WERI-Rb-1 (cell line): ENCODE measurements at regions not wholly inside any gene's neighbourhood (a gene's known extent, or its start where the extent isn't known, plus 50 kb on each side); places are given as distances from the start of the nearest gene placed in this dataset.

Experiments
- DNase-seq: peaks from one replicate; pipeline ENCODE4 v3.0.0-alpha.2; 2020
- H3K27ac ChIP-seq: fragments of 250-450 bp; sonication (Bioruptor Pico); 2 replicates; pipeline ENCODE4 v1.5.1; 2020; ENCODE audit warnings: mild to moderate bottlenecking, moderate library complexity
- H3K27me3 ChIP-seq: fragments of 250-450 bp; sonication (Bioruptor Pico); 2 replicates; pipeline ENCODE4 v1.5.1; 2021; ENCODE audit warnings: mild to moderate bottlenecking, low read depth, moderate library complexity; ENCODE audit not compliant: insufficient read depth, severe bottlenecking
- H3K36me3 ChIP-seq: fragments of 250-450 bp; sonication (Bioruptor Pico); 2 replicates; pipeline ENCODE4 v1.5.1; 2020; ENCODE audit warnings: mild to moderate bottlenecking, moderate library complexity
- H3K4me3 ChIP-seq: 2 replicates; pipeline ENCODE4 v1.5.1; 2011; ENCODE audit warnings: low read depth, mild to moderate bottlenecking, control low read depth, low read length
- H3K9me3 ChIP-seq: fragments of 250-450 bp; sonication (Bioruptor Pico); 2 replicates; pipeline ENCODE4 v1.5.1; 2021; ENCODE audit warnings: mild to moderate bottlenecking, moderate library complexity; ENCODE audit not compliant: severe bottlenecking
- CTCF ChIP-seq: IDR thresholded peaks from 2 replicates; pipeline ENCODE4 v1.5.1; 2011; ENCODE audit warnings: low read depth, mild to moderate bottlenecking, control low read depth, inconsistent platforms, low read length

GRCh38 chr2:220334871-220335590, 707.6 kb downstream of the SLC4A3 start:
- no peak for TF ChIP-seq CTCF
- DNase-seq: no peak
- H3K36me3 ChIP-seq: no peaks in the 10 kb centered on the region
- H3K4me3 ChIP-seq: no peak overlapping the region
- peaks cover 5% of the 10 kb centered on the region for H3K9me3 ChIP-seq
- no peaks in the 10 kb centered on the region for H3K27me3 ChIP-seq
- H3K27ac ChIP-seq: no peak overlapping the region

- H3K36me3 ChIP-seq: no peaks in the 10 kb centered on the region
- no peaks in the 10 kb centered on the region for H3K27me3 ChIP-seq
- peak; percentile 26 for DNase-seq
- TF ChIP-seq CTCF: no peak
- H3K27ac ChIP-seq: no peak overlapping the region
- peaks cover 2% of the 10 kb centered on the region for H3K9me3 ChIP-seq
- no peak overlapping the region for H3K4me3 ChIP-seq
Measured at GRCh38 chr2:220335591-220335915, 708.1 kb downstream of the SLC4A3 start.

GRCh38 chr2:220336771-220337170, 709.3 kb downstream of the SLC4A3 start:
- no peak for TF ChIP-seq CTCF
- no peak for DNase-seq
- Histone ChIP-seq H3K4me3 (no peak overlapping the region), H3K27ac (no peak overlapping the region), H3K36me3 (no peaks in the 10 kb centered on the region), H3K9me3 (peaks cover 2% of the 10 kb centered on the region), H3K27me3 (no peaks in the 10 kb centered on the region)

- Histone ChIP-seq H3K4me3 (no peak overlapping the region), H3K9me3 (no peaks in the 10 kb centered on the region), H3K36me3 (no peaks in the 10 kb centered on the region), H3K27ac (no peak overlapping the region), H3K27me3 (no peaks in the 10 kb centered on the region)
- DNase-seq: no peak
- TF ChIP-seq CTCF: no peak
Measured at GRCh38 chr2:220337611-220338440, 710.4 kb downstream of the SLC4A3 start.

- DNase-seq: no peak
- no peaks in the 10 kb centered on the region for H3K27me3 ChIP-seq
- no peak overlapping the region for H3K27ac ChIP-seq
- H3K9me3 ChIP-seq: no peaks in the 10 kb centered on the region
- no peak for TF ChIP-seq CTCF
- no peak overlapping the region for H3K4me3 ChIP-seq
- no peaks in the 10 kb centered on the region for H3K36me3 ChIP-seq
Measured at GRCh38 chr2:220341014-220341413, 713.6 kb downstream of the SLC4A3 start.

GRCh38 chr2:220346919-220347318, 719.5 kb downstream of the SLC4A3 start:
- H3K27ac ChIP-seq: no peak overlapping the region
- no peaks in the 10 kb centered on the region for H3K9me3 ChIP-seq

More at GRCh38 chr2:220346919-220347318, 719.5 kb downstream of the SLC4A3 start:
- no peak for DNase-seq
- Histone ChIP-seq H3K4me3 (no peak overlapping the region), H3K36me3 (no peaks in the 10 kb centered on the region), H3K27me3 (no peaks in the 10 kb centered on the region)
- TF ChIP-seq CTCF: no peak
